ENCODE measurements at regions not wholly inside any gene's neighbourhood (a gene's known extent, or its start where the extent isn't known, plus 50 kb on each side); places are given as distances from the start of the nearest gene placed in this dataset.

- H3K27me3 Mint-ChIP-seq: peaks cover 0 to 2% of the 10 kb centered on the region in 2 donors
- H3K4me1 ChIP-seq (ENCODE audit: insufficient read depth, low read length): peaks cover 39% of the 10 kb centered on the region
- H3K27me3 ChIP-seq (ENCODE audit: insufficient read depth, low read length): no peaks in the 10 kb centered on the region
- H3K27ac Mint-ChIP-seq: peak overlapping the region; percentile 94 to 99 (median 97)
- intact Hi-C loops (cut with micrococcal nuclease): loop anchor here (1.0 to 2.0 kb wide), 4 partner anchors 27 to 152 kb away; partner anchors contain the start of gene ATP5F1A
- H3K9me3 Mint-ChIP-seq: no peaks in the 10 kb centered on the region
- H3K4me3 ChIP-seq (ENCODE audit: low read length in 2 of 2): peak overlapping the region in 1 of 2 donors; percentile 48
- H3K36me3 ChIP-seq (ENCODE audit: insufficient read depth, low read length): peaks cover 11% of the 10 kb centered on the region
- H3K4me1 Mint-ChIP-seq: peaks cover 40 to 50% (median 44%) of the 10 kb centered on the region in 4 donors
- H3K27ac ChIP-seq (ENCODE audit: low read depth, low read length): peak overlapping the region; percentile 77
- ChIA-PET CTCF (ENCODE audit: partially characterized antibody) (interaction anchor here (0.6 to 2.3 kb wide), 8 partner anchors 26 to 408 kb away, joined by 3 to 17 read pairs (median 4); a partner anchor contains a TSS), POLR2A (ENCODE audit: partially characterized antibody) (interaction anchor here (0.7 to 1.8 kb wide), 4 partner anchors 30 to 76 kb away, joined by 3 to 17 read pairs (median 4); a partner anchor contains a TSS)
- H3K9me3 ChIP-seq (ENCODE audit: control insufficient read depth in 1 of 2, low read length in 2 of 2): no peaks in the 10 kb centered on the region
- peak; percentile 73 to 82 (median 77) for DNase-seq
- H3K36me3 Mint-ChIP-seq: peaks cover 29% of the 10 kb centered on the region in 2 donors
- H3K4me3 Mint-ChIP-seq: peak overlapping the region; percentile 80 to 97 (median 91)
These were observed 146.1 kb downstream of the HAUS1 start for GRCh38 chr18:46250084-46250811.

- Mint-ChIP-seq H3K4me3 (peak overlapping the region; percentile 80 to 97 (median 91)), H3K27me3 (peaks cover 0 to 2% of the 10 kb centered on the region in 2 donors), H3K4me1 (peaks cover 37 to 50% (median 44%) of the 10 kb centered on the region in 4 donors), H3K36me3 (peaks cover 29 to 31% of the 10 kb centered on the region in 2 donors), H3K9me3 (no peaks in the 10 kb centered on the region), H3K27ac (peak overlapping the region; percentile 94 to 99 (median 97))
- H3K4me1 ChIP-seq (ENCODE audit: insufficient read depth, low read length): peaks cover 39% of the 10 kb centered on the region
- intact Hi-C loops (cut with micrococcal nuclease): loop anchor here (1.0 to 2.0 kb wide), 4 partner anchors 28 to 152 kb away; partner anchors contain the start of gene ATP5F1A
- no peaks in the 10 kb centered on the region for H3K9me3 ChIP-seq (ENCODE audit: control insufficient read depth in 1 of 2, low read length in 2 of 2)
- no peaks in the 10 kb centered on the region for H3K27me3 ChIP-seq (ENCODE audit: insufficient read depth, low read length)
- H3K4me3 ChIP-seq (ENCODE audit: low read length in 2 of 2): no peak overlapping the region
- DNase-seq: no peak
- CTCF ChIA-PET (ENCODE audit: partially characterized antibody): interaction anchor here (0.6 to 2.3 kb wide), 8 partner anchors 27 to 407 kb away, joined by 3 to 17 read pairs (median 4); a partner anchor contains a TSS
- POLR2A ChIA-PET (ENCODE audit: partially characterized antibody): interaction anchor here (0.7 to 1.8 kb wide), 4 partner anchors 31 to 77 kb away, joined by 3 to 17 read pairs (median 4); a partner anchor contains a TSS
- peaks cover 11% of the 10 kb centered on the region for H3K36me3 ChIP-seq (ENCODE audit: insufficient read depth, low read length)
- peak overlapping the region; percentile 77 for H3K27ac ChIP-seq (ENCODE audit: low read depth, low read length)
These were observed 146.6 kb downstream of the HAUS1 start for GRCh38 chr18:46250812-46251173.

- Mint-ChIP-seq H3K4me1 (peaks cover 36 to 46% (median 41%) of the 10 kb centered on the region in 4 donors), H3K36me3 (peaks cover 44 to 51% of the 10 kb centered on the region in 2 donors), H3K4me3 (no peak overlapping the region), H3K27ac (peak overlapping the region in 5 of 7 donors; percentile 13 to 82 (median 43)), H3K9me3 (no peaks in the 10 kb centered on the region), H3K27me3 (peaks cover 0 to 2% of the 10 kb centered on the region in 2 donors)
- Histone ChIP-seq H3K4me1 (ENCODE audit: insufficient read depth, low read length) (peaks cover 34% of the 10 kb centered on the region), H3K9me3 (ENCODE audit: control insufficient read depth in 1 of 2, low read length in 2 of 2) (no peaks in the 10 kb centered on the region), H3K27ac (ENCODE audit: low read depth, low read length) (no peak overlapping the region), H3K27me3 (ENCODE audit: insufficient read depth, low read length) (no peaks in the 10 kb centered on the region), H3K4me3 (ENCODE audit: low read length in 2 of 2) (no peak overlapping the region), H3K36me3 (ENCODE audit: insufficient read depth, low read length) (peaks cover 11% of the 10 kb centered on the region)
- POLR2A ChIA-PET (ENCODE audit: partially characterized antibody): no interaction called here
- CTCF ChIA-PET (ENCODE audit: partially characterized antibody): interaction anchor here (0.6 to 2.6 kb wide), 2 partner anchors 15 to 80 kb away, joined by 3 to 18 read pairs; a partner anchor contains a TSS
- no peak for DNase-seq
- intact Hi-C loops (cut with micrococcal nuclease): no loop called here
These were observed 148.6 kb downstream of the HAUS1 start for GRCh38 chr18:46252759-46253158.

GRCh38 chr18:46253498-46253897 lies 149.3 kb downstream of the HAUS1 start:
- intact Hi-C loops (cut with micrococcal nuclease): no loop called here
- Mint-ChIP-seq H3K36me3 (peaks cover 40 to 49% of the 10 kb centered on the region in 2 donors), H3K4me1 (peaks cover 31 to 40% (median 35%) of the 10 kb centered on the region in 4 donors), H3K27me3 (peaks cover 0 to 2% of the 10 kb centered on the region in 2 donors), H3K27ac (peak overlapping the region in 2 of 7 donors; percentile 21 to 43), H3K4me3 (no peak overlapping the region), H3K9me3 (no peaks in the 10 kb centered on the region)
- DNase-seq: no peak
- ChIA-PET CTCF (ENCODE audit: partially characterized antibody) (interaction anchor here (1.1 to 2.6 kb wide), 2 partner anchors 29 to 80 kb away, joined by 3 to 18 read pairs; a partner anchor contains a TSS), POLR2A (ENCODE audit: partially characterized antibody) (no interaction called here)
- peaks cover 29% of the 10 kb centered on the region for H3K4me1 ChIP-seq (ENCODE audit: insufficient read depth, low read length)
- H3K9me3 ChIP-seq (ENCODE audit: control insufficient read depth in 1 of 2, low read length in 2 of 2): no peaks in the 10 kb centered on the region
- no peaks in the 10 kb centered on the region for H3K27me3 ChIP-seq (ENCODE audit: insufficient read depth, low read length)
- H3K36me3 ChIP-seq (ENCODE audit: insufficient read depth, low read length): peaks cover 11% of the 10 kb centered on the region
- H3K27ac ChIP-seq (ENCODE audit: low read depth, low read length): no peak overlapping the region
- H3K4me3 ChIP-seq (ENCODE audit: low read length in 2 of 2): no peak overlapping the region

- Mint-ChIP-seq H3K27ac (peak overlapping the region in 1 of 7 donors; percentile 51), H3K4me1 (peaks cover 14 to 31% (median 23%) of the 10 kb centered on the region in 4 donors), H3K4me3 (no peak overlapping the region), H3K36me3 (peaks cover 47 to 48% of the 10 kb centered on the region in 2 donors), H3K27me3 (no peaks in the 10 kb centered on the region), H3K9me3 (no peaks in the 10 kb centered on the region)
- H3K36me3 ChIP-seq (ENCODE audit: insufficient read depth, low read length): peaks cover 11% of the 10 kb centered on the region
- no peak for DNase-seq
- peaks cover 4% of the 10 kb centered on the region for H3K4me1 ChIP-seq (ENCODE audit: insufficient read depth, low read length)
- intact Hi-C loops (cut with micrococcal nuclease): no loop called here
- ChIA-PET POLR2A (ENCODE audit: partially characterized antibody) (no interaction called here), CTCF (ENCODE audit: partially characterized antibody) (interaction anchor here (2.7 kb wide), 1 partner anchor 83 kb away, joined by 7 read pairs; no protein-coding TSS in a partner anchor)
- no peaks in the 10 kb centered on the region for H3K27me3 ChIP-seq (ENCODE audit: insufficient read depth, low read length)
- H3K4me3 ChIP-seq (ENCODE audit: low read length in 2 of 2): no peak overlapping the region
- no peaks in the 10 kb centered on the region for H3K9me3 ChIP-seq (ENCODE audit: control insufficient read depth in 1 of 2, low read length in 2 of 2)
- no peak overlapping the region for H3K27ac ChIP-seq (ENCODE audit: low read depth, low read length)
These were observed 151.9 kb downstream of the HAUS1 start for GRCh38 chr18:46256078-46256477.

GRCh38 chr18:46257366-46257765 lies 153.2 kb downstream of the HAUS1 start:
- H3K27ac Mint-ChIP-seq: no peak overlapping the region
- H3K9me3 Mint-ChIP-seq: no peaks in the 10 kb centered on the region
- Histone ChIP-seq H3K4me1 (ENCODE audit: insufficient read depth, low read length) (peaks cover 7% of the 10 kb centered on the region), H3K4me3 (ENCODE audit: low read length in 2 of 2) (no peak overlapping the region), H3K9me3 (ENCODE audit: control insufficient read depth in 1 of 2, low read length in 2 of 2) (no peaks in the 10 kb centered on the region), H3K27ac (ENCODE audit: low read depth, low read length) (no peak overlapping the region), H3K36me3 (ENCODE audit: insufficient read depth, low read length) (peaks cover 11% of the 10 kb centered on the region), H3K27me3 (ENCODE audit: insufficient read depth, low read length) (no peaks in the 10 kb centered on the region)
- ChIA-PET POLR2A (ENCODE audit: partially characterized antibody) (interaction anchor here (1.1 kb wide), 1 partner anchor 80 kb away, joined by 3 read pairs; no protein-coding TSS in a partner anchor), CTCF (ENCODE audit: partially characterized antibody) (interaction anchor here (2.7 kb wide), 1 partner anchor 85 kb away, joined by 7 read pairs; no protein-coding TSS in a partner anchor)
- no peaks in the 10 kb centered on the region for H3K27me3 Mint-ChIP-seq
- no peak for DNase-seq
- no peak overlapping the region for H3K4me3 Mint-ChIP-seq
- peaks cover 49 to 54% of the 10 kb centered on the region in 2 donors for H3K36me3 Mint-ChIP-seq
- H3K4me1 Mint-ChIP-seq: peaks cover 21 to 43% (median 30%) of the 10 kb centered on the region in 4 donors
- intact Hi-C loops (cut with micrococcal nuclease): no loop called here
